ENCODE measurements at regions not wholly inside any gene's neighbourhood (a gene's known extent, or its start where the extent isn't known, plus 50 kb on each side); places are given as distances from the start of the nearest gene placed in this dataset.
A peak's percentile ranks its signal among the peaks of the same experiment; 100 is the strongest.
"Not testable (repeated sequence)": the region's sequence is repeated elsewhere in the genome, so short reads cannot be mapped to it uniquely, and the experiment has no call there.

DNA sequence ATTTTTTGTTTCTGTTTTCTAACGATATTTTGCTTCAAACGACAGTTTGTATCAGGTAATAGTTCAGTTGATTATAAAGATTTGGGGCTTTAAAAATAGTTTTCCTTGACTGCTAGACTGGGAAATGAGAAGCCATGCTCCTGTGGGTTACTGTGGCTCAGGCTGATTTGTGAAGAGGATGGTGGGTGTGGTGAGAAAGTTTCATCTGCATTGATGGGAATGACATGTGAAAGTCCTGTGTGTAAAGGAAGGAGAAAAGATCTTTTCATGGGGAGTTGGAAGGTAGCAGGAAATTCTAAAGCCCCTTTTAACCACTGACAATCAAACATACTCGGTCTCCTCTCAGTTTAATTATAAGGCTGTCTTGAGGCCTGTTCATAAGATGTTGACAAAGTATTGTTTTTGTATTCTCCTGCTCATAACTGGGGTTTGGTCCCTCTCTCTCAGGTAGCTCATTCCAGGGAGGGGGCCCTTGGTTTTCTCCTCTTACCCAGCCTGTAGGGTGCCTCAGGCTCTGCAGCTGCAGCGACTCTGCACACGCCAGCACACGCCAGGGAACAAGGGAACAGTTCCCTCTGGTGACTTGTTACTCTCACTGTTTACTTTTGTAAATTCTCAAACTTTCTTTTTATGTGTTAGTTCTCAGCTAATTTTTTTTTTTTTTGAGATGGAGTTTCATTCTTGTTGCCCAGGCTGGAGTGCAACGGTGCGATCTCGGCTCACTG, 91.6 kb downstream of the CARTPT start:
- H3K9me3 ChIP-seq, result no peaks in the 10 kb centered on the region
- peak overlapping the region; percentile 61 to 85 for H3K27ac ChIP-seq
- TF ChIP-seq, protein P1, sequence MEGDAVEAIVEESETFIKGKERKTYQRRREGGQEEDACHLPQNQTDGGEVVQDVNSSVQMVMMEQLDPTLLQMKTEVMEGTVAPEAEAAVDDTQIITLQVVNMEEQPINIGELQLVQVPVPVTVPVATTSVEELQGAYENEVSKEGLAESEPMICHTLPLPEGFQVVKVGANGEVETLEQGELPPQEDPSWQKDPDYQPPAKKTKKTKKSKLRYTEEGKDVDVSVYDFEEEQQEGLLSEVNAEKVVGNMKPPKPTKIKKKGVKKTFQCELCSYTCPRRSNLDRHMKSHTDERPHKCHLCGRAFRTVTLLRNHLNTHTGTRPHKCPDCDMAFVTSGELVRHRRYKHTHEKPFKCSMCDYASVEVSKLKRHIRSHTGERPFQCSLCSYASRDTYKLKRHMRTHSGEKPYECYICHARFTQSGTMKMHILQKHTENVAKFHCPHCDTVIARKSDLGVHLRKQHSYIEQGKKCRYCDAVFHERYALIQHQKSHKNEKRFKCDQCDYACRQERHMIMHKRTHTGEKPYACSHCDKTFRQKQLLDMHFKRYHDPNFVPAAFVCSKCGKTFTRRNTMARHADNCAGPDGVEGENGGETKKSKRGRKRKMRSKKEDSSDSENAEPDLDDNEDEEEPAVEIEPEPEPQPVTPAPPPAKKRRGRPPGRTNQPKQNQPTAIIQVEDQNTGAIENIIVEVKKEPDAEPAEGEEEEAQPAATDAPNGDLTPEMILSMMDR (IDR thresholded peaks at IDR 0.05), result no peak
- DNase-seq (ENCODE audit: low spot score), result no peak
- H3K4me3 ChIP-seq, result no peak overlapping the region
- no peaks in the 10 kb centered on the region for H3K27me3 ChIP-seq
- no peaks in the 10 kb centered on the region for H3K36me3 ChIP-seq
- peaks cover 0 to 8% of the 10 kb centered on the region in 2 donors for H3K4me1 ChIP-seq

DNA sequence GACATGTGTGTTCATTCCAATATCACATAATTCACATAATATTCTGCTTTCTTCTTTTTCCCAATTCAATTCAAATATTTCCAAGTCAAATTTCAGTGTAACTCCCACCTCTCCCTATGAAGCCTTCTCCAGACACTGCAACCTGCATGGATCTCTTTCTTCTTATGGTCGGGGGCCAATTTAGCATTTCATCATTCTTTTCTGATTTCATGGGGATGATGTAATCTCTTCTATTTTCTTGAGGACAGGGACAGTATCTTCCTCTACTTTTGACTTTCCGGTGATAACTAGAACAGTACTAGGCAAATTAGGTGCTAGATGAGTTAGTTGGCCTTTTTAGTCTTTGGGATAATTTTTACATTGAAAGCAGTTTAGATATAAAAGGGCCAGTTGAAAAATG, 92.7 kb downstream of the CARTPT start:
- TF ChIP-seq, protein P1 (IDR thresholded peaks at IDR 0.05), result no peak
- no peaks in the 10 kb centered on the region for H3K36me3 ChIP-seq
- no peaks in the 10 kb centered on the region for H3K27me3 ChIP-seq
- peaks cover 0 to 8% of the 10 kb centered on the region in 2 donors for H3K4me1 ChIP-seq
- DNase-seq (ENCODE audit: low spot score), result no peak
- no peak overlapping the region for H3K4me3 ChIP-seq
- H3K9me3 ChIP-seq, result no peaks in the 10 kb centered on the region
- no peak overlapping the region for H3K27ac ChIP-seq

DNA sequence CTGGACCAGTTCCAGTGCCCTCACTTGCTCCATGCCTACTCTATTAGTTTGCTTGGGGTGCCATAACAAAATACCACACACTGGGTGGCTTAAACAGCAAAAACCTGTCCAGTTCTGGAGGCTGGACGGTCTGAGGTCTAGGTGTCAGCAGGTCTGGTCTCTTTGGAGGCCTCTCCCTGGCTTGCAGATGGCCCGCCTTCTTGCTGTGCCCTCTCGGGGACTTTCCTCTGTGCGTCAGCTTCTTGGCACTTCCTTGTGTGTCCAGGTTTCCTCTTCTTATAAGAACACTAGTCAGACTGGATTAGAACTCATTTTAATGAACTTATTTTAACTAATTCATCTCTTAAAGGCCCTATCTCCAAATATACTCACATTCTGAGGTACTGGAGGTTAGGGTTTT, 97.2 kb downstream of the CARTPT start:
- Histone ChIP-seq H3K4me1 (no peaks in the 10 kb centered on the region), H3K27me3 (no peaks in the 10 kb centered on the region), H3K9me3 (peaks cover 0 to 5% of the 10 kb centered on the region in 2 donors), H3K27ac (no peak overlapping the region), H3K36me3 (no peaks in the 10 kb centered on the region), H3K4me3 (no peak overlapping the region)
- DNase-seq (ENCODE audit: low spot score), result no peak
- TF ChIP-seq, protein P1 (IDR thresholded peaks at IDR 0.05), result no peak

DNA sequence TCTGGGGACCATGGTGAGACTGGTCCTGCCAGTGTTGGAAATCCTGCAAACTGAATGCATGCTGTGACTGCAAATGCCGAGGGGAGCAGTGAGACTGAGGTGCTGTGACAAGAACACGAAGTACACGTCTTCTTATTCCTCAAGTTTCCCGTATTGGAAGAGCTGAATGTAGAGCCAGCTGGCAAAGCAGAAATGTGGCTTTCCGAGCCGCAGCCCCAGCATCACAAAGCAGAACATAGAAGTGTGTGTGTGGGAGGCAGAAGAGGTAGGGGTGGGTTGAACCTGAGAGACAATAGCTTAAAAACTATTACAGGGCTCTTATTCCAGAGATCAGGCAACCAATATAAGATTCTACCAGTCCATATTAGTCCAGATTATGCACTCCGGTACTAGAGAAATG, 98.8 kb downstream of the CARTPT start:
- H3K4me3 ChIP-seq, result no peak overlapping the region
- TF ChIP-seq, protein P1 (IDR thresholded peaks at IDR 0.05), result no peak

DNA sequence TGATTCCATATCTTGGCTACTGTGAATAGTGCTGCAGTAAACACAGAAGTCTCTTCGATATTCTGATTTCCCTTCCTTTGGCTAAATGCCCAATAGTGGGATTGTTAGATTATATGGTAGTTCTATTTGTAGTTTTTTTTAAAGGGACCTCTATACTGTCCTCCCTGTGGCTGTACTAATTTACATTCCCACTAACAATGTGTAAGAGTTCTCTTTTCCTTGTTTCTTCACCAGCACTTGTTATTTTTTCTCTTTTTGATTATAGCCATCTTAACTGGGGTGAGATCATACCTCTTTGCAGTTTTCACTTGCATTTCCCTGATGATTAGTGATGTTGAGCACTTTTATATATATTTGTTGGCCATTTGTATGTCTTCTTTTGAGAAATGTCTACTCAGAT, 102.0 kb downstream of the CARTPT start:
- Histone ChIP-seq H3K27me3 (no peaks in the 10 kb centered on the region), H3K36me3 (no peaks in the 10 kb centered on the region), H3K9me3 (peaks cover 0 to 11% of the 10 kb centered on the region in 2 donors), H3K4me1 (no peaks in the 10 kb centered on the region), H3K27ac (no peak overlapping the region), H3K4me3 (no peak overlapping the region)
- TF ChIP-seq, protein P1 (IDR thresholded peaks at IDR 0.05), result no peak
- no peak for DNase-seq (ENCODE audit: low spot score)

More for the DNA sequence above, 98.8 kb downstream of the CARTPT start:
- Histone ChIP-seq H3K9me3 (peaks cover 0 to 5% of the 10 kb centered on the region in 2 donors), H3K36me3 (no peaks in the 10 kb centered on the region), H3K27me3 (no peaks in the 10 kb centered on the region), H3K4me1 (no peaks in the 10 kb centered on the region), H3K27ac (no peak overlapping the region)
- DNase-seq (ENCODE audit: low spot score), result no peak

DNA sequence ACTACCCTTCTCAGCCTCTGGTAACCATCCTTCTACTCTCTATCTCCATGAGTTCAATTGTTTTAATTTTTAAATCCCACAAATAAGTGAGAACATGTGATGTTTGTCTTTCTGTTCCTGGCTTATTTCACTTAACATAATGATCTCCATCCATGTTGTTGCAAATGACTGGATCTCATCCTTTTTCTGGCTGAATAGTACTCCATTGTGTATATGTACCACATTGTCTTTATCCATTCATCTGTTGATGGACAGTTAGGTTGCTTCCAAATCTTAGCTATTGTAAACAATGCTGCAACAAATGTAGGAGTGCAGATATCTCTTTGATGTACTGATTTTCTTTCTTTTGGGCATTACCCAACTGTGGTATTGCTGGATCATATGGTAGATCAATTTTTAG, 103.0 kb downstream of the CARTPT start:
- not testable (repeated sequence) for DNase-seq (ENCODE audit: low spot score); H3K4me3 ChIP-seq; H3K27ac ChIP-seq; H3K36me3 ChIP-seq; H3K27me3 ChIP-seq; H3K4me1 ChIP-seq
- H3K9me3 ChIP-seq, result peaks cover 0 to 22% of the 10 kb centered on the region in 2 donors

Data from right atrium auricular region (tissue), 2 donors.